CD4-positive, alpha-beta T cell treated with Interleukin-12 subunit alpha and Interleukin-12 subunit beta, for 1 hour (primary cell): ENCODE measurements at regions not wholly inside any gene's neighbourhood (a gene's known extent, or its start where the extent isn't known, plus 50 kb on each side); places are given as distances from the start of the nearest gene placed in this dataset.

Source experiments
- DNase-seq: peaks from one replicate; pipeline ENCODE4 v3.0.0-alpha.2; 2020

GRCh38 chr5:52419357-52419756 is 368.4 kb upstream of the ITGA1 start:
- DNase-seq = no peak

DNA sequence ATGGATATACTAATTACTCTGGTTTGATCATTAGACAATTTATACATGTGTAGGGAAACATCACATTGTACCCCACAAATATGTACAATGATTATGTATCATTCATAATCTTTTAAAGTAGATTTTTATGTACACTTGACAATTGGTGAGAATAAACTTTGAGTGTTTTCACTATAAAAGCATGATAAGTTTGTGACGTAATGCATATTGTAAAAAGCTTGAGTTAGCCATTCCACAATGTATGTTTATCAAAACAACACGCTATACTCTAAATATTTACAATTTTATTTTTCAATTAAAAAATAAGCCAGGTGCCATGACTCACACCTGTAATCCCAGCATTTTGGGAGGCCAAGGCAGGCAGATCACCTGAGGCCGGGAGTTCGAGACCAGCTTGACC is 360.1 kb upstream of the ITGA1 start:
- DNase-seq = no peak

DNA sequence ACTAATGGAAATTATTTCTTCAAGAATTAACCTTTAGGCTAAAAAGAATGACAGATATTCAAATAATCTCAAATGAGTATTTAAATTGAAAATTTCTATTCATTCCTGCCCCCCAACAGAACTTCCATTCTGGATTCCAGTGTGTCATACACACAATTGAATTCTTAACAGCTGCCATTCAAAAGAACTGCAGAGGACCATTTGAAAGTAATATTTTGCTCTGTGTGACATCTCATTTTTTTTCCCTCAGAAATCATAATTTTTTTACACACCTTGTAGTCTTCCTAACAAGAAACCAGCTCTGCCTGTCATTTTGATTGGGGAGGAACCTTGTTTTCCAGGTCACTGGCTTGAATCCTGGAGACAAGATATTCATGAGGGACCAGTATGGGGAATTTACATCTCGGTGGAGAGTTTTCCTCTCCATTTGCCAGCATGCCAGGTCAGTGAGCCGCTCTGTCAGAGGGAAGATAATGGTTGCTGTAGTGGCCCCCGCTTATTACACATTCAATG is 358.7 kb upstream of the ITGA1 start:
- no peak for DNase-seq

- no peak for DNase-seq
These were observed 345.9 kb upstream of the ITGA1 start for GRCh38 chr5:52441768-52442167.

- no peak for DNase-seq
These were observed 344.5 kb upstream of the ITGA1 start for GRCh38 chr5:52443187-52443586.

GRCh38 chr5:52448111-52448510 is 339.6 kb upstream of the ITGA1 start:
- DNase-seq = no peak

GRCh38 chr5:52449516-52449915 is 338.2 kb upstream of the ITGA1 start:
- DNase-seq = no peak

- no peak for DNase-seq
These were observed 335.6 kb upstream of the ITGA1 start for GRCh38 chr5:52452098-52452497.

DNA sequence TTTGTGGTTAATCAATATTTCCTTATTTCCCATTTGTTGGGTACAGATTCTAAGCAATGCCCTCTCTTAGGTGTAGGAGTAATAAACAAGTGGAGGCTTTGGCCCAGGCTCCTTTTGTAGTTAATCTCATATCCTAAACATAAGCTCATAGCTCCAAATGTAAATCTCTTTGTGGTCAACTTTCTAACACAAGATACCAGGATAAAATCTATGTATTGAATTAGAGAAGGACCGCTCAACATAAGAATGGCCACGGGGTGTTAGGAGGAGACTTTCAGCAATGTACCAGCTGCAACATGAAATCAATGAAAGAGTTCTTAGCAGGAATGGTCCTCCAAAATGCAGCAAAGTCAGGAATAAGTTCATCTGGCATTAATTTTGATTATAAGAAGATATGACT is 334.5 kb upstream of the ITGA1 start:
- DNase-seq = no peak

GRCh38 chr5:52455920-52456319 is 331.8 kb upstream of the ITGA1 start:
- DNase-seq = no peak

GRCh38 chr5:52457810-52458209 is 329.9 kb upstream of the ITGA1 start:
- no peak for DNase-seq

- no peak for DNase-seq
These were observed 321.6 kb upstream of the ITGA1 start for GRCh38 chr5:52466113-52466512.

GRCh38 chr5:52466749-52467520 is 320.8 kb upstream of the ITGA1 start:
- DNase-seq = no peak

- no peak for DNase-seq
These were observed 318.7 kb upstream of the ITGA1 start for GRCh38 chr5:52468976-52469375.

- peak; percentile 45 for DNase-seq
These were observed 318.3 kb upstream of the ITGA1 start for GRCh38 chr5:52469420-52469819.

GRCh38 chr5:52469835-52470234 is 317.9 kb upstream of the ITGA1 start:
- peak; percentile 1 for DNase-seq

GRCh38 chr5:52476346-52476745 is 311.4 kb upstream of the ITGA1 start:
- no peak for DNase-seq

GRCh38 chr5:52481201-52481600 is 306.5 kb upstream of the ITGA1 start:
- DNase-seq = no peak

- DNase-seq = no peak
These were observed 305.9 kb upstream of the ITGA1 start for GRCh38 chr5:52481851-52482250.

GRCh38 chr5:52491071-52491787 is 296.5 kb upstream of the ITGA1 start:
- DNase-seq = no peak

GRCh38 chr5:52491818-52492217 is 295.9 kb upstream of the ITGA1 start:
- no peak for DNase-seq

- DNase-seq = no peak
These were observed 290.5 kb upstream of the ITGA1 start for GRCh38 chr5:52497133-52497693.

DNA sequence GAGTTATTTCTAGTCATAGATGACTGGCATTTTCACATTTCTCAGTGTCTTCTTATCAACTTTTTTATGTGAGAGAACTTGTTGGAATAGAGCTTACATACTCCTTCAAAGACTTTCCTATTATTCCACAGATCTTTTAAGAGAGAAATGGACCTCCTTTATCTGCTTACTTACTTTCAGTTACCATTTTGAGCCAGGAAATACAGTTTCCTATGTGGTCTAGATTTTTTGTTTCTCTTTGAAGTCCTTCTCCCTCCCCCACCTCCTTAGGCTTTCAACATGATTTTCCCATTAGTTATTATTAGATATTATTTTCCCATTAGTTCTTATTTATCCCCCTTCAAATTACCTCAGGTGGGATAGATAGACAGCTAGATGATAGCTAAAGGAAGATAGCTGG is 289.1 kb upstream of the ITGA1 start:
- no peak for DNase-seq

GRCh38 chr5:52502460-52502999 is 285.2 kb upstream of the ITGA1 start:
- DNase-seq = no peak
